PC-9 (cell line): ENCODE measurements at regions not wholly inside any gene's neighbourhood (a gene's known extent, or its start where the extent isn't known, plus 50 kb on each side); places are given as distances from the start of the nearest gene placed in this dataset.

ENCODE experiments used
- CTCF ChIP-seq: fragments of 200-600 bp; sonication (generic); conservative IDR thresholded peaks from 2 replicates; pipeline ENCODE4 v1.6.1; 2017; ENCODE audit warnings: mixed run types, antibody characterized with exemption, mild to moderate bottlenecking, moderate library complexity
- EZH2 ChIP-seq: fragments of 200-600 bp; sonication (generic); IDR thresholded peaks from 2 replicates; pipeline ENCODE4 v1.8.0; 2017; ENCODE audit warnings: antibody characterized with exemption, low read depth

DNA sequence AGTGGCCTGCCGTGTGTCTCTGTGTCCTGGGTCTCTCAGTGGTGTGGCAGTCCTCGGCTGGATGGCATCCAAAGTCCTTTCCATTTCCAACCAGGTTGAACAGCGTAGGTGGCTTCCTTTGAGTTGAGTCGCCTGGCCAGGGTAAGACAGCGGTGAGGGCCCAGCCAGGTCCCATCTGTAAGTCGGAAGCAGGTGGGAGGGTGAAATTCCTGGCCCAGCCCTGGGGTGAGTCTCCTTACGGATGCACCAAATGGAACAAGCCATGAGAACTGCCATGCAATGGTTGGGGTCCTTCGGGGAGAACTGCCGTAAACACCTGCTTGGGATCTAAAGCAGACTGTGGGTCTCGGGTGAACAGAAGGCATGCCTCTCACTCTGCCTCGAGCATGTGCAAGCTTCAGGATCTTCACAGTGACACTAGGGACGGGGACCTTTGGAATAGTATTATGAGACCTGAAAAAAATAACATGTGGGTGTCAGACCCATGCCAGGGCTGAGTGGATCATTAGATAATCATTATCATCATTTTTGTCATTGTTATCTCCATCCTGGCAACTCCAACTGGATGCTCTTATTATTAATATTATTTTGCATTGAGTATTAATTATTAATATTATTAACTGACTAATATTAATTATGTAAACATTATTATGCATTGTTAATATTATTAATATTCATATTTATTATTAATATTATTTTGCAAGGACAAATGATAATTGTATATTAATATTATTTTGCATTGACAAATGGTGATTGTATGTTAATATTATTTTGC, 57.7 kb upstream of the LINC01488 start:
- TF ChIP-seq CTCF, result no peak
- TF ChIP-seq EZH2, result no peak
